MM.1S (cell line): ENCODE measurements at regions not wholly inside any gene's neighbourhood (a gene's known extent, or its start where the extent isn't known, plus 50 kb on each side); places are given as distances from the start of the nearest gene placed in this dataset.

Experiments used
- DNase-seq: peaks from one replicate; pipeline ENCODE4 v3.0.0-alpha.2; 2015
- H2AFZ ChIP-seq: fragments of 300-600 bp; sonication (generic); 2 replicates; pipeline ENCODE4 v1.6.0; 2016; ENCODE audit warnings: antibody characterized with exemption, low read length
- H3F3A ChIP-seq: fragments of 300-600 bp; sonication (generic); 2 replicates; pipeline ENCODE4 v1.6.1; 2016; ENCODE audit warnings: mild to moderate bottlenecking, antibody characterized with exemption, low read length, moderate library complexity, mixed read lengths; ENCODE audit not compliant: insufficient read depth
- H3K27ac ChIP-seq: fragments of 300-600 bp; sonication (generic); 2 replicates; pipeline ENCODE4 v1.5.1; 2016; ENCODE audit warnings: mild to moderate bottlenecking, low read length
- H3K27me3 ChIP-seq: fragments of 300-600 bp; sonication (generic); replicated peaks from 2 replicates; pipeline ENCODE4 v1.6.0; 2016; ENCODE audit warnings: low read length; ENCODE audit not compliant: insufficient read depth
- H3K36me3 ChIP-seq: fragments of 300-600 bp; sonication (generic); replicated peaks from 2 replicates; pipeline ENCODE4 v1.6.1; 2016; ENCODE audit warnings: mild to moderate bottlenecking, low read length, mixed read lengths; ENCODE audit not compliant: insufficient read depth
- H3K4me1 ChIP-seq: fragments of 300-600 bp; sonication (generic); 2 replicates; pipeline ENCODE4 v1.6.1; 2016; ENCODE audit warnings: low read length, mixed read lengths
- H3K4me2 ChIP-seq: fragments of 300-600 bp; sonication (generic); 2 replicates; pipeline ENCODE4 v1.6.0; 2016; ENCODE audit warnings: low read depth, low read length
- H3K4me3 ChIP-seq: fragments of 300-600 bp; sonication (generic); 2 replicates; pipeline ENCODE4 v1.5.1; 2016; ENCODE audit warnings: low read length, mixed read lengths
- H3K79me2 ChIP-seq: fragments of 300-600 bp; sonication (generic); 2 replicates; pipeline ENCODE4 v1.6.1; 2016; ENCODE audit warnings: mixed run types, low read length, mixed read lengths
- H3K9ac ChIP-seq: fragments of 300-600 bp; sonication (generic); 2 replicates; pipeline ENCODE4 v1.6.1; 2016; ENCODE audit warnings: low read length, mixed read lengths
- H3K9me2 ChIP-seq: fragments of 300-600 bp; sonication (generic); replicated peaks from 2 replicates; pipeline ENCODE4 v1.6.1; 2016; ENCODE audit warnings: mild to moderate bottlenecking, low read length, mixed read lengths; ENCODE audit not compliant: insufficient read depth
- H3K9me3 ChIP-seq: fragments of 300-600 bp; sonication (generic); replicated peaks from 2 replicates; pipeline ENCODE4 v1.6.1; 2016; ENCODE audit warnings: mild to moderate bottlenecking, low read length, mixed read lengths; ENCODE audit not compliant: insufficient read depth
- H4K20me1 ChIP-seq: fragments of 300-600 bp; sonication (generic); 2 replicates; pipeline ENCODE4 v1.6.1; 2016; ENCODE audit warnings: mild to moderate bottlenecking, low read length, moderate library complexity, mixed read lengths; ENCODE audit not compliant: insufficient read depth
- EZH2 ChIP-seq: fragments of 300-600 bp; sonication (generic); optimal IDR thresholded peaks from 2 replicates; pipeline ENCODE3; 2017; ENCODE audit warnings: low read depth, mild to moderate bottlenecking, antibody characterized with exemption, low read length, mixed read lengths
- EZH2phosphoT487 ChIP-seq: fragments of 300-600 bp; sonication (generic); IDR thresholded peaks from 2 replicates; pipeline ENCODE4 v1.6.1; 2018; ENCODE audit warnings: antibody characterized with exemption, low read length
- TF ChIP-seq, protein P1 (sequence below): fragments of 300-600 bp; sonication (generic); IDR thresholded peaks from 2 replicates; pipeline ENCODE4 v1.5.1; 2016; ENCODE audit warnings: antibody characterized with exemption, low read length, mixed read lengths

GRCh38 chr5:125696762-125697161, 726.4 kb upstream of the GRAMD2B start:
- no peak for DNase-seq
- Histone ChIP-seq H3K36me3 (no peaks in the 10 kb centered on the region), H3K4me2 (no peak overlapping the region), H3K9me2 (no peaks in the 10 kb centered on the region), H3K79me2 (no peaks in the 10 kb centered on the region), H3K4me1 (no peaks in the 10 kb centered on the region), H3F3A (no peaks in the 10 kb centered on the region), H3K9me3 (no peaks in the 10 kb centered on the region), H3K4me3 (no peak overlapping the region), H2AFZ (no peak overlapping the region), H4K20me1 (no peaks in the 10 kb centered on the region), H3K27me3 (no peaks in the 10 kb centered on the region), H3K9ac (no peak overlapping the region), H3K27ac (no peak overlapping the region)
- TF ChIP-seq EZH2 (no peak), EZH2phosphoT487 (no peak)
- TF ChIP-seq, protein P1, sequence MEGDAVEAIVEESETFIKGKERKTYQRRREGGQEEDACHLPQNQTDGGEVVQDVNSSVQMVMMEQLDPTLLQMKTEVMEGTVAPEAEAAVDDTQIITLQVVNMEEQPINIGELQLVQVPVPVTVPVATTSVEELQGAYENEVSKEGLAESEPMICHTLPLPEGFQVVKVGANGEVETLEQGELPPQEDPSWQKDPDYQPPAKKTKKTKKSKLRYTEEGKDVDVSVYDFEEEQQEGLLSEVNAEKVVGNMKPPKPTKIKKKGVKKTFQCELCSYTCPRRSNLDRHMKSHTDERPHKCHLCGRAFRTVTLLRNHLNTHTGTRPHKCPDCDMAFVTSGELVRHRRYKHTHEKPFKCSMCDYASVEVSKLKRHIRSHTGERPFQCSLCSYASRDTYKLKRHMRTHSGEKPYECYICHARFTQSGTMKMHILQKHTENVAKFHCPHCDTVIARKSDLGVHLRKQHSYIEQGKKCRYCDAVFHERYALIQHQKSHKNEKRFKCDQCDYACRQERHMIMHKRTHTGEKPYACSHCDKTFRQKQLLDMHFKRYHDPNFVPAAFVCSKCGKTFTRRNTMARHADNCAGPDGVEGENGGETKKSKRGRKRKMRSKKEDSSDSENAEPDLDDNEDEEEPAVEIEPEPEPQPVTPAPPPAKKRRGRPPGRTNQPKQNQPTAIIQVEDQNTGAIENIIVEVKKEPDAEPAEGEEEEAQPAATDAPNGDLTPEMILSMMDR, result no peak

DNA sequence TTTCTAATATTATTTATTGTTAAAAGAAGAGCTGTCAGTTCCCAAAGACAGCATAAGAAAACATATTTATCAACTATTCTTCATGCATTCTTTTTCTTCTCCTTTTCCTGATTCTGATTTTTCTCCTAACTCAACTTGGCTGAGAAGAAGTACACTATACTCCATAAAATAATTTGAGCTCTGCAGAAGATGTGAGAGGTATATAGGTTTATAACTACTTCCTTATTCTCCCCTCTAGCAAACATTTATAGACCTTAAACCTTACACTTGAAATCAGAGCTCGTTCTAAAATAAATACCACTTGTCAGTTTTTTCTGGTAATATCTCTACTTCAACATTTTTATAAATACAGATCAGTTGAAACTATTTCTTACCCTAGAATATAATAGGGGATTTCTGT, 724.8 kb upstream of the GRAMD2B start:
- H3K27ac ChIP-seq, result no peak overlapping the region
- no peaks in the 10 kb centered on the region for H3F3A ChIP-seq
- H3K4me3 ChIP-seq, result no peak overlapping the region
- no peaks in the 10 kb centered on the region for H3K36me3 ChIP-seq
- H3K9ac ChIP-seq, result no peak overlapping the region
- no peaks in the 10 kb centered on the region for H3K27me3 ChIP-seq
- H2AFZ ChIP-seq, result no peak overlapping the region
- no peaks in the 10 kb centered on the region for H3K9me2 ChIP-seq
- H3K4me1 ChIP-seq, result no peaks in the 10 kb centered on the region
- H3K79me2 ChIP-seq, result no peaks in the 10 kb centered on the region
- H4K20me1 ChIP-seq, result no peaks in the 10 kb centered on the region
- TF ChIP-seq, protein P1, result no peak
- no peak for TF ChIP-seq EZH2phosphoT487
- no peak for TF ChIP-seq EZH2
- H3K4me2 ChIP-seq, result no peak overlapping the region
- DNase-seq, result no peak
- no peaks in the 10 kb centered on the region for H3K9me3 ChIP-seq

GRCh38 chr5:125699860-125700259, 723.3 kb upstream of the GRAMD2B start:
- no peak overlapping the region for H3K9ac ChIP-seq
- TF ChIP-seq, protein P1, result no peak
- TF ChIP-seq EZH2 (no peak), EZH2phosphoT487 (no peak)
- H3K4me1 ChIP-seq, result no peaks in the 10 kb centered on the region
- H3K27ac ChIP-seq, result no peak overlapping the region
- no peaks in the 10 kb centered on the region for H3K9me3 ChIP-seq
- DNase-seq, result no peak
- no peaks in the 10 kb centered on the region for H3K9me2 ChIP-seq
- no peak overlapping the region for H2AFZ ChIP-seq
- no peaks in the 10 kb centered on the region for H3K79me2 ChIP-seq
- no peaks in the 10 kb centered on the region for H3K27me3 ChIP-seq
- H3K4me2 ChIP-seq, result no peak overlapping the region
- no peaks in the 10 kb centered on the region for H3K36me3 ChIP-seq
- no peaks in the 10 kb centered on the region for H4K20me1 ChIP-seq
- no peak overlapping the region for H3K4me3 ChIP-seq
- no peaks in the 10 kb centered on the region for H3F3A ChIP-seq
